Gastrocnemius medialis (tissue), 4 donors: ENCODE measurements at regions not wholly inside any gene's neighbourhood (a gene's known extent, or its start where the extent isn't known, plus 50 kb on each side); places are given as distances from the start of the nearest gene placed in this dataset.

Experiments used
- ATAC-seq, 2 donors: fragments of 150-250 bp; one replicate each; pipeline ENCODE4 v1.9.1; 2016
- DNase-seq, 2 donors: peaks; one replicate each; pipeline ENCODE4 v3.0.0-alpha.2; 2019
- H3K27ac ChIP-seq, 4 donors: fragments of 200-600 bp; sonication (generic); 1 replicate in 1 of 4; 2 replicates in 3 of 4; pipeline ENCODE4 v1.5.1; 2016 to 2018; ENCODE audit warnings: mild to moderate bottlenecking in 2 of 4, moderate library complexity in 1 of 4
- H3K27me3 ChIP-seq, 3 donors: fragments of 200-600 bp; sonication (generic) in 2 of 3; 1 replicate in 1 of 3; 2 replicates in 2 of 3; pipeline versions ENCODE4 v1.5.1 to v1.6.0; 2016 to 2019; ENCODE audit warnings: mild to moderate bottlenecking in 1 of 3, moderate library complexity in 1 of 3
- H3K36me3 ChIP-seq, 2 donors: fragments of 200-600 bp; sonication (generic) in 1 of 2; one replicate each; pipeline ENCODE4 v1.5.1; 2017 to 2018
- H3K4me1 ChIP-seq, 2 donors: fragments of 200-600 bp; sonication (generic) in 1 of 2; one replicate each; pipeline ENCODE4 v1.5.1; 2016 to 2017; ENCODE audit warnings: mild to moderate bottlenecking in 2 of 2
- H3K4me3 ChIP-seq, 4 donors: fragments of 200-600 bp; sonication (generic) in 3 of 4; 1 replicate in 1 of 4; 2 replicates in 3 of 4; pipeline ENCODE4 v1.5.1; 2016 to 2019; ENCODE audit warnings: mild to moderate bottlenecking in 2 of 4
- H3K9me3 ChIP-seq, 3 donors: fragments of 200-600 bp; sonication (generic) in 2 of 3; 1 replicate in 1 of 3; 2 replicates in 2 of 3; pipeline ENCODE4 v1.5.1; 2016 to 2019
- POLR2A ChIP-seq, 2 donors: fragments of 450-650 bp; IDR thresholded peaks; one replicate each; pipeline ENCODE4 v1.6.1; 2017; ENCODE audit warnings: antibody characterized with exemption in 2 of 2, mild to moderate bottlenecking in 2 of 2, moderate library complexity in 2 of 2
- in situ Hi-C, 4 donors: fragments of 200-750 bp; cut with MboI; loops; one replicate each; pipeline versions ENCODE4 v1.15.0 to v1.8.0; 2017; ENCODE audit warnings: low sequenced_read_pairs in 4 of 4
- intact Hi-C: fragments of 100-400 bp; cut with DNase I; formaldehyde crosslinking; loops from one replicate; pipeline ENCODE4 v1.15.1; 2023; ENCODE audit warnings: low total_unique reads
- TF ChIP-seq, protein P1 (sequence below), 5 experiments: fragments of 450-650 bp in 3 of 5; fragments of 200-600 bp in 2 of 5; sonication (generic) in 2 of 5; IDR thresholded peaks in 4 of 5; conservative IDR thresholded peaks in 1 of 5; 1 replicate in 4 of 5; 2 replicates in 1 of 5; pipeline ENCODE4 v1.5.1; 2016 to 2019; ENCODE audit warnings: antibody characterized with exemption in 5 of 5, mild to moderate bottlenecking in 3 of 5, moderate library complexity in 3 of 5

DNA sequence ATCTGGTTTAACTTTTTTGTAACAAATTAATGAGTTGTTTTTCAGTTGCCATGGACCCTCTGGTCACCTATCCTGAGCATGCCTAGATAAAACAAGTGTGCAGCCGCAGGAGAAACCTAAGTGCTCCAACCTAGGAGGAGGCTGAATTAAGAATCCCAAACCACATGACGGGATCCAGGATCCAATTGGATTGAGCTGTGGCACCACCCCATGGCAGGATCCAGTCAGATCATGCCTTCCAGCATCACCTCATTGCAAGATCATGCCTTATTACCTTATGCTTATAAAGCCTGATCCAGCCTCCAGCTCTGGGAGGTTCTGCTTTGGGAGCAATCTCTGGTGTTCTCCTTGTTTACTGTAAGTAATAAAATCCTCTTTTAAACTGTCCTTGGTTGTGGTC is 662.0 kb downstream of the TLR4 start:
- no peaks in the 10 kb centered on the region for H3K9me3 ChIP-seq
- DNase-seq, result no peak
- no peak overlapping the region for H3K27ac ChIP-seq
- in situ Hi-C loops (no loop called here), intact Hi-C loops (no loop called here)
- H3K27me3 ChIP-seq, result no peaks in the 10 kb centered on the region
- H3K36me3 ChIP-seq, result no peaks in the 10 kb centered on the region
- ATAC-seq, result no peak
- H3K4me1 ChIP-seq, result no peaks in the 10 kb centered on the region
- no peak for TF ChIP-seq POLR2A (IDR thresholded peaks at IDR 0.05)
- TF ChIP-seq, protein P1, sequence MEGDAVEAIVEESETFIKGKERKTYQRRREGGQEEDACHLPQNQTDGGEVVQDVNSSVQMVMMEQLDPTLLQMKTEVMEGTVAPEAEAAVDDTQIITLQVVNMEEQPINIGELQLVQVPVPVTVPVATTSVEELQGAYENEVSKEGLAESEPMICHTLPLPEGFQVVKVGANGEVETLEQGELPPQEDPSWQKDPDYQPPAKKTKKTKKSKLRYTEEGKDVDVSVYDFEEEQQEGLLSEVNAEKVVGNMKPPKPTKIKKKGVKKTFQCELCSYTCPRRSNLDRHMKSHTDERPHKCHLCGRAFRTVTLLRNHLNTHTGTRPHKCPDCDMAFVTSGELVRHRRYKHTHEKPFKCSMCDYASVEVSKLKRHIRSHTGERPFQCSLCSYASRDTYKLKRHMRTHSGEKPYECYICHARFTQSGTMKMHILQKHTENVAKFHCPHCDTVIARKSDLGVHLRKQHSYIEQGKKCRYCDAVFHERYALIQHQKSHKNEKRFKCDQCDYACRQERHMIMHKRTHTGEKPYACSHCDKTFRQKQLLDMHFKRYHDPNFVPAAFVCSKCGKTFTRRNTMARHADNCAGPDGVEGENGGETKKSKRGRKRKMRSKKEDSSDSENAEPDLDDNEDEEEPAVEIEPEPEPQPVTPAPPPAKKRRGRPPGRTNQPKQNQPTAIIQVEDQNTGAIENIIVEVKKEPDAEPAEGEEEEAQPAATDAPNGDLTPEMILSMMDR (IDR thresholded peaks at IDR 0.05 in 4 of 5, conservative IDR thresholded peaks at IDR 0.05 in 1 of 5), result no peak
- no peak overlapping the region for H3K4me3 ChIP-seq

DNA sequence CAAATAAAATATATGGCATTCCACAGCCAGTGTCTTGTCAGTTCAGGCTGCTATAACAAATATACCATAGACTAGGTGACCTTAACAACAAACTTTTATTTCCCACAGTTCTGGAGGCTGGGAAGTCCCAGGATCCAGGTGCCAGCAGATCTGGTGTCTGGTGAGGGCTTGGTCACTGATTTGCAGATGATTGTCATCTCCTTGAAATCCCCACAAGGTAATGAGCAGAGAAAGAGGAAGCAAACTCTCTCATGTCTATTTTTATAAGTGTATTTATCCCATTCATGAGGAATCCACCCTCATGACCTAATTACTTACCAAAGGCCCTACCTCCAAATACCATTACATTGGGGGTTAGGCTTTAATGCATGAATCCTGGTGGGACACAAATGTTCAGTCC is 663.2 kb downstream of the TLR4 start:
- intact Hi-C loops, result no loop called here
- TF ChIP-seq, protein P1 (IDR thresholded peaks at IDR 0.05 in 4 of 5, conservative IDR thresholded peaks at IDR 0.05 in 1 of 5), result no peak
- TF ChIP-seq POLR2A (IDR thresholded peaks at IDR 0.05), result no peak
- in situ Hi-C loops, result no loop called here
- H3K4me3 ChIP-seq, result no peak overlapping the region
- H3K27me3 ChIP-seq, result no peaks in the 10 kb centered on the region
- no peaks in the 10 kb centered on the region for H3K4me1 ChIP-seq
- ATAC-seq (no peak), DNase-seq (no peak)
- H3K36me3 ChIP-seq, result no peaks in the 10 kb centered on the region
- no peaks in the 10 kb centered on the region for H3K9me3 ChIP-seq
- H3K27ac ChIP-seq, result no peak overlapping the region

DNA sequence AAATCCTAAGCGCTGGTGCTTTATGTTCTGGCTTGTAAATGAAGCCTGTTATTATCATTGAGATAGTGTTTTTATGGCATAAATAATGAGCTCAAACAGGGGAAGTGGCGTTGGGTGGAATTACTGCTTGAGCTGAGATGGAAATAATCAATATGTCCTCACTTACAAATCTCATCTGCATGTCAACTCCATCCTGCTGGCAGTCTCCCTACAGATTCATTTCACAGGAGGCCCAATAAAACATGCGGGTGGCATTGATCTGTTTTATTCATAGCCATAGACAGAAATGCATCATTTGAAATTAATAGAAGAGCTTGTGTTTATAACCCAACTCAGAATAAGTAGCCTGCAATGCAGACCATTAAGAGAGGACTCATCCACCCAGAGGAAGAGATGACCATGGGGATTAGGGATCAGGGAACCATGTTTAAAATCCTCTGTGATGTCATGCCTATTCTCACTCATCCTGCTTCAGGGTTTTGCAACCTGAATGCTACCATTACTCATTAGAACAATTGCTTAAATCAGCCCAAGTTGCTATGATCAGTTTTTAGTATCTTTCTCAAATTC is 680.4 kb downstream of the TLR4 start:
- DNase-seq (no peak), ATAC-seq (no peak)
- Histone ChIP-seq H3K9me3 (no peaks in the 10 kb centered on the region), H3K27ac (no peak overlapping the region), H3K4me1 (no peaks in the 10 kb centered on the region), H3K27me3 (no peaks in the 10 kb centered on the region), H3K36me3 (no peaks in the 10 kb centered on the region), H3K4me3 (no peak overlapping the region)
- TF ChIP-seq, protein P1 (IDR thresholded peaks at IDR 0.05 in 4 of 5, conservative IDR thresholded peaks at IDR 0.05 in 1 of 5), result no peak
- TF ChIP-seq POLR2A (IDR thresholded peaks at IDR 0.05), result no peak
- in situ Hi-C loops (no loop called here), intact Hi-C loops (no loop called here)

DNA sequence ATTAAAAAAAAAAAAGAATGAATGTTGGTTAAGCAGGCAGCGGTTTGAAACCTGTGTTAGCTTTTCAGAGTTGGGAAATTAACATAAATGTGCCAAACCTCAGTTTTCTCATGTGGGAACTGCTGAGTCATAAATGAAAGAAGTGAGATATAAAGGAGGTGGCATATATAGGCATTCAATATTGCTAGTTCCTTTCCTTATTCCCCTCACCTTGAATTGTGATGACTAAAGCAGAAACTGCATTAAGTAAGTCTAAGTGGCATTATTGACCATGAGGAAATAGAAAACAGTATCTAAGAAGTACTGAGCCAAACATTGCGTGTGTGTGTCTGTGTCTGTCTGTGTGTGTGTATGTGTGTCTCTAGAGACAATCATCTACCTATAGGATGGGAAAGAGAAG is 691.2 kb downstream of the TLR4 start:
- intact Hi-C loops, result no loop called here
- Histone ChIP-seq H3K27me3 (no peaks in the 10 kb centered on the region), H3K36me3 (no peaks in the 10 kb centered on the region), H3K4me3 (no peak overlapping the region), H3K4me1 (no peaks in the 10 kb centered on the region), H3K27ac (no peak overlapping the region), H3K9me3 (no peaks in the 10 kb centered on the region)
- no peak for TF ChIP-seq POLR2A (IDR thresholded peaks at IDR 0.05)
- TF ChIP-seq, protein P1 (IDR thresholded peaks at IDR 0.05 in 4 of 5, conservative IDR thresholded peaks at IDR 0.05 in 1 of 5), result no peak
- no peak for ATAC-seq
- in situ Hi-C loops, result no loop called here
- DNase-seq, result no peak

DNA sequence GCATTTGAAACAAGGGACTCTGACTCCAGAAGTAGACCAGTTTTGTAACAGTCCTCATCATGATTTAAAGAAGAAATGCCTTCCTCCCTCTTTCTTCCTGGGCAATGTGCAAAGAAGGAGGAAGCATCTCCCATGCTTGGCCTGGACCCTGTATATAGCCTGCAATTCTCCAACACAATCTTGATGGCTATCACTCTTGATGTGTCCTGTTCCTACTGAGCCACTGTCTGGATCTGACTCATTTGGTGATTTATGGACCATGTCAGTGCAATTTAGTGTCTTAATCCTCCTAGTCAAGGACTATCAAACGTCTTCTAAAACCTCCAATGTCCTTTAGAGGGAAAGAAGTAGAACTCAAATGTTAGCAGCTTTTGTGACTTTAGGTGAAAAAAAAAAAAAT is 697.3 kb downstream of the TLR4 start:
- no peak for TF ChIP-seq POLR2A (IDR thresholded peaks at IDR 0.05)
- TF ChIP-seq, protein P1 (IDR thresholded peaks at IDR 0.05 in 4 of 5, conservative IDR thresholded peaks at IDR 0.05 in 1 of 5), result no peak

More for the DNA sequence above, 697.3 kb downstream of the TLR4 start:
- Histone ChIP-seq H3K27me3 (no peaks in the 10 kb centered on the region), H3K4me3 (no peak overlapping the region), H3K4me1 (no peaks in the 10 kb centered on the region), H3K36me3 (no peaks in the 10 kb centered on the region), H3K9me3 (no peaks in the 10 kb centered on the region), H3K27ac (no peak overlapping the region)
- ATAC-seq, result no peak
- no peak for DNase-seq
- in situ Hi-C loops, result no loop called here
- intact Hi-C loops, result no loop called here
